ENCODE measurements at regions not wholly inside any gene's neighbourhood (a gene's known extent, or its start where the extent isn't known, plus 50 kb on each side); places are given as distances from the start of the nearest gene placed in this dataset.

DNA sequence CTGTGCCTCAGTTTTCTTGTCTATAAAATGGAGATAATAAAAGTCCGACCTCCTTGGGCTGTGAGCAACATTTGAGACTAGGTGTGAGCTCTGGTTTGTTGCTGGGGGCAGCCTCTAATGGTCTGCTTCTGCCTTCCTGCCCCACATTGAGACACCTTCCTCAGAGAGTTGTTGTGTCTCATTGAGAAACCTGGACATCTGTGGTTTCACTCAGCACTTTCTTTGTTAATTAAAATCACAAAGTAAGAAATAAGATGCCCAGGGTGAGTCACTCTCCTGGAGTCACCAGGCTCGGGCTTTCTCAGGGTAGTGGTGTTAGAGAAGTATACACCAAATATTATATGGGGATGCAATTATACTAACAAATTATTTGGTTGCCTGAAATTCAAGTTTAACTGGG lies 389.2 kb upstream of the SALL1 start:
- DNase-seq = no peak
- no peak for TF ChIP-seq CTCF (IDR thresholded peaks at IDR 0.05; ENCODE audit: borderline replicate concordance)
- Histone ChIP-seq H3K27me3 (ENCODE audit: low read depth) (peaks cover 17% of the 10 kb centered on the region), H3K36me3 (no peaks in the 10 kb centered on the region), H3K27ac (replicated peaks) (no peak overlapping the region), H3K4me1 (no peaks in the 10 kb centered on the region), H3K9me3 (replicated peaks) (no peaks in the 10 kb centered on the region), H3K4me3 (no peak overlapping the region)
- intact Hi-C loops (cut with micrococcal nuclease) = no loop called here

DNA sequence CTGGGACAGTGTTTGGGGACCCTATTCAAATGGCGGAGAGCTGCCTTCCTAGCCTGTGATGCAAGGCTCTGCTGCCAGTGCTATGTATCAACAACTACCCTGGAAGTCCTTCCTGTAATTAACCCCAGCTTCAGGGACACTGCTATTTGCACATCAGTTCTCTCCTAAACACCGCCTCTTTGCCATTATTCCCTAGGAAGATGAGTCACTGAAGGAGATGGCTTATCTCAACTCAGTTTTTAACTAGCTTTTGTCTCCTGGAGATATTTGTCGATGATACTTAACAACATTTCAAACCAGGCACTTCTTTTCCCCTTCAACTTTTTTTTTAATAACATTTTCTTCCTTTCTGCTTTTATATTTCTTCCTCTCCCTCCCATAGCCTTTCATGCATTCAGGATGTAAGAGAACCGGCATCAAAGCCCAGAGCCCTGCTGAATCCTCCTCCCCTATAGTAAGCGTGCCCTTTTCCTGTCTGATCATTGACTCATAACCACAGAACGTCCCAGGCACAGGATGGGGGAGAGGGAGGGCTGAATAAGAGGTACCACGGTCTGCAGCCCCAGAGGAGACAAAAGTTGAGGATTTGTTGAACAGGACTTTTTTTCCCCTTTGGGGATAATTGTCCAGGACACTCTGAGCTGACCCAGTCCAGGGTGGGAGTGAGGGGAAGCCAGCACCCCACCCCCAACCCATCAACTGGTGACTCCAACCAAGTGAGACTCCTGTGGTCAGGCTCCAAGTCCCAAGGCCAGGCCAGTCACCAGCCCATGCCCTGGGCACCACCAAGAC lies 387.8 kb upstream of the SALL1 start:
- Histone ChIP-seq H3K4me3 (no peak overlapping the region), H3K27me3 (ENCODE audit: low read depth) (peaks cover 4% of the 10 kb centered on the region), H3K36me3 (no peaks in the 10 kb centered on the region), H3K4me1 (no peaks in the 10 kb centered on the region), H3K27ac (replicated peaks) (no peak overlapping the region), H3K9me3 (replicated peaks) (no peaks in the 10 kb centered on the region)
- no peak for TF ChIP-seq CTCF (IDR thresholded peaks at IDR 0.05; ENCODE audit: borderline replicate concordance)
- no peak for DNase-seq
- intact Hi-C loops (cut with micrococcal nuclease) = no loop called here

DNA sequence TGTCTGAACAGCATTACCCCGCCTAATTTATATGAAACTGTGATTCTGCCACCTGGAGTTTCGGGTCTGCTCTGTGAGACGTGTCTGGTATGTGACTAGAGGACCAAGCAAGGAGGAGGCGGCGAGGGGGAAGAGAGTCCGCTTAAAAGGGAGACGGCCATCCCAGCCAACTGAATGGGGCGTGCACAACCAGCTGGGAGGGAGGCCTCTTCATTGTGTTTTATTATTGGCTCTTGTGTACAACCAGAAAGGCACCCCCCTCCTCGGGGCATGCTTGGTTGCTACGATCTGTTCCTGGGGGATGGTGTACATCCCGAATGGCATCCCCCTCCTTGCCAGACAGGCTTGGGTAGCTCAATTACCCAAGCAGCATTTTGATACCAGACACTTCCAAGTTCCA lies 384.5 kb upstream of the SALL1 start:
- no peak for TF ChIP-seq CTCF (IDR thresholded peaks at IDR 0.05; ENCODE audit: borderline replicate concordance)
- no peak overlapping the region for H3K4me3 ChIP-seq
- intact Hi-C loops (cut with micrococcal nuclease) = no loop called here
- peaks cover 4% of the 10 kb centered on the region for H3K27me3 ChIP-seq (ENCODE audit: low read depth)
- no peak overlapping the region for H3K27ac ChIP-seq (replicated peaks)
- no peaks in the 10 kb centered on the region for H3K4me1 ChIP-seq
- no peaks in the 10 kb centered on the region for H3K9me3 ChIP-seq (replicated peaks)
- no peaks in the 10 kb centered on the region for H3K36me3 ChIP-seq
- no peak for DNase-seq

GRCh38 chr16:51532551-51532950 lies 381.5 kb upstream of the SALL1 start:
- intact Hi-C loops (cut with micrococcal nuclease) = no loop called here
- no peak for TF ChIP-seq CTCF (IDR thresholded peaks at IDR 0.05; ENCODE audit: borderline replicate concordance)

GRCh38 chr16:51531271-51531670 lies 380.2 kb upstream of the SALL1 start:
- Histone ChIP-seq H3K27me3 (ENCODE audit: low read depth) (peaks cover under 1% of the 10 kb centered on the region), H3K4me1 (no peaks in the 10 kb centered on the region), H3K27ac (replicated peaks) (no peak overlapping the region), H3K9me3 (replicated peaks) (peaks cover 6% of the 10 kb centered on the region), H3K36me3 (no peaks in the 10 kb centered on the region), H3K4me3 (no peak overlapping the region)
- no peak for TF ChIP-seq CTCF (IDR thresholded peaks at IDR 0.05; ENCODE audit: borderline replicate concordance)
- DNase-seq = no peak
- intact Hi-C loops (cut with micrococcal nuclease) = no loop called here

More at GRCh38 chr16:51532551-51532950, 381.5 kb upstream of the SALL1 start:
- Histone ChIP-seq H3K36me3 (no peaks in the 10 kb centered on the region), H3K27me3 (ENCODE audit: low read depth) (peaks cover 2% of the 10 kb centered on the region), H3K4me3 (no peak overlapping the region), H3K9me3 (replicated peaks) (peaks cover 6% of the 10 kb centered on the region), H3K27ac (replicated peaks) (no peak overlapping the region), H3K4me1 (no peaks in the 10 kb centered on the region)
- DNase-seq = no peak

Data from left ventricle myocardium inferior (tissue), 1 donor.